Hematopoietic multipotent progenitor cell treated with erythropoietin and hydrocortisone succinate and interleukin-3 and kit ligand, for 8 days (in vitro differentiated cells): ENCODE measurements at regions not wholly inside any gene's neighbourhood (a gene's known extent, or its start where the extent isn't known, plus 50 kb on each side); places are given as distances from the start of the nearest gene placed in this dataset.
"Not testable (repeated sequence)": the region's sequence is repeated elsewhere in the genome, so short reads cannot be mapped to it uniquely, and the experiment has no call there.

ENCODE experiments used
- DNase-seq: peaks from one replicate; pipeline ENCODE4 v3.0.0-alpha.2; 2015

GRCh38 chr3:147333098-147333497 is 73.2 kb downstream of the ZIC4 start:
- DNase-seq: no peak

DNA sequence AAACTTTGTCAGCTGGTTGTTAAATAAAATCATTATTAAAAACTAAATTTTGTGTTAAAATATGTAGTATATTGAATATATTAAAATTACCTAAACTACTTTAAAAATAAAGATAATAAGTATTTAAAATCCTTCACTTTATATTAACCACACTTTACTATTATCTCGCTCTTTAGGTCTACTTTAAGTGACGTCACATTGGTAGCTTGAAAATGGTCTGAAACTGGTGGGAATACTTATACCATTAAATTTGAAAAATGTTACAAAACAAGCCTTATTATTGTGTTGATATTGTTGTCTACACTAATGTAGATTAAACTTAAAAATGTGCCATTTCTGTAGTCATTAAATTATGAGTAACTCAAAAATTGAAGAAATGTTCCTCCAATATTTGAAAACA is 77.6 kb downstream of the ZIC4 start:
- no peak for DNase-seq

GRCh38 chr3:147324356-147324755 is 82.0 kb downstream of the ZIC4 start:
- DNase-seq: no peak

DNA sequence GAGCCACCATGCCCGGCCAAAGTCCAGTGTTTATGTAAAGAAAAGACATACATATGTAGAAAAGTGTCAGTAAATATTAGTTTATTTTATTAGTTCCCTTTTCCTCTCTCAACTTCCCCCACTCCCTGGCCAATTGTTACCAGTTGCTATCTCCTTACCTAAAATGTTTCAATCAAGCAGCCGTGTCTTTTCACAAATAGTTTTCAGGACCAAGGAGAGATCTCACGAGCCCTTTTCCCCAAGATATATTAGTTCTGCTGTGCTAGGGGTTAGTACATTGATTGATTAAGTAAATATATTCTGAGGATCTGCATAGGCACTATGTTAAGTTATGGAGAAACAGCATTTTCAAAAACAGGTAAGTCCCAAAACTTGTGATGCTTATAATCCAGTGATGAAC is 87.4 kb downstream of the ZIC4 start:
- DNase-seq: no peak

DNA sequence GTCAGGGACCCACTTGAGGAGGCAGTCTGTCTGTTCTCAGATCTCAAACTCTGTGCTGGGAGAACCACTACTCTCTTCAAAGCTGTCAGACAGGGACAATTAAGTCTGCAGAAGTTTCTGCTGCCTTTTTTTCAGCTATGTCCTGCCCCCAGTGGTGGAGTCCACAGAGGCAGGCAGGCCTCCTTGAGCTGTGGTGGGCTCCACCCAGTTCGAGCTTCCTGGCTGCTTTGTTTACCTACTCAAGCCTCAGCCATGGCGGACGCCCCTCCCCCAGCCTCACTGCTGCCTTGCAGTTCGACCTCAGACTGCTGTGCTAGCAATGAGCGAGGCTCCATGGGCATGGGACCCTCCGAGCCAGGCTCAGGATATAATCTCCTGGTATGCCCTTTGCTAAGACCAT is 89.3 kb downstream of the ZIC4 start:
- DNase-seq: not testable (repeated sequence)

GRCh38 chr3:147313513-147313912 is 92.8 kb downstream of the ZIC4 start:
- no peak for DNase-seq

- DNase-seq: no peak
These were observed 93.5 kb downstream of the ZIC4 start for GRCh38 chr3:147312786-147313280.

- no peak for DNase-seq
These were observed 94.6 kb downstream of the ZIC4 start for GRCh38 chr3:147311716-147312115.

- DNase-seq: no peak
These were observed 100.7 kb downstream of the ZIC4 start for GRCh38 chr3:147305533-147306250.

- no peak for DNase-seq
These were observed 101.6 kb downstream of the ZIC4 start for GRCh38 chr3:147304756-147305155.

- DNase-seq: no peak
These were observed 104.6 kb downstream of the ZIC4 start for GRCh38 chr3:147301781-147302180.

DNA sequence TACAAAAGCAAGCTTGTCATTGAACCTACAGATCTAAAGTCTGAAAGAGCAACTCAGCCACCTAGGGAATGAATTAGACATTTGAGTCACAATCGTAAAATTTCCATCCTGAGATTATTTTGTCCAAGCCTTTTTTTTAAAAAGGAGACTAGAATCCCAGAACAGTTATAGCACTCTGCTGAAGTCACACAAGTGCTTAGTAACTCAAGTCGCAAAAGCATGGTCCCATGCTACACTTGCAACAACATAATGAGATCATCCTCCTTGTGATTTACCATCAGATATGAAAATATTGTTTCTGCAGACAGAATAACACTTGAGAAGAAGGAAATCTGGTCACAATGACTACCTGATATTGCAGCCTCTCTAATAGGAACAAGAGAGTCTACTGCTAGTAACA is 106.7 kb downstream of the ZIC4 start:
- no peak for DNase-seq

- DNase-seq: no peak
These were observed 107.8 kb downstream of the ZIC4 start for GRCh38 chr3:147298511-147298982.

DNA sequence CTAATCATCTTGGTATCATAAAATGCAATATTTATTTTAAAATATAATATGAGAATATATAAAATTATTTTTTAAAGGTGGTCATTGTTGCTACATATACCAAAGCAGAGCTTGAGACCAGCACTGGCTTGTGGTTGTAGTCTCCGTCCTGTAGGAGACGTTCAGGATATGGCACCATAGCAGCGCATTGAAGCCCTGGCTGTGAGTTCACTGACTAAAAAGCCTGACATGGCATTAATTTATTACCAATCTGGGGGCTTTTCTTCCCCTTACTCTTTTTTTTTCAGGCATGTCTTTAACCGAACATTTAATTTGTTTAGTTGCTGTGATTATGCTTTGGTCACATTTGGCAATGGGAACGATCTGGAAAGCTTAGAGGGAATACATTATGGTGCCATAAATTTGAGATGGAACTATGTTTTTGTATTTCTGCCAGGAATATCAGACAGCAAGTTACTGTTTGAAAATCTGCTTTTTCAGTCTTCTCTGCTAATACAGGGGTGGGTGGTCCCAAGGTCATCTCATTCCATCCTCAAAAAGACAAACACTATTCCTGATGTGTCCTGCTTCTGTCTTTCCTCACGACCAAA is 108.5 kb downstream of the ZIC4 start:
- DNase-seq: no peak

DNA sequence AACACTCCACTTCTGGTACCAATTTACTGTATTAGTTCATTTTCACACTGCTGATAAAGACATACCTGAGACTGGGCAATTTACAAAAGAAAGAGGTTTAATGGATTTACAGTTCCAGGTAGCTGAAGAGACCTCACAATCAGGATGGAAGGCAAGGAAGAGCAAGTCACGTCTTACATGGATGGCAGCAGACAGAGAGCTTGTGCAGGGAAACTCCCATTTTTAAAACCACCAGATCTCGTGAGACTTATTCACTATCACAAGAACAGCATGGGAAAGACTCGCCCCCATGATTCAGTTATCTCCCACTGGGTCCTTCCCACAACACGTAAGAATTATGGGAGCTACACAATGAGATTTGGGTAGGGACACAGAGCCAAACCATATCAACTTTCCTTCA is 119.0 kb downstream of the ZIC4 start:
- not testable (repeated sequence) for DNase-seq

DNA sequence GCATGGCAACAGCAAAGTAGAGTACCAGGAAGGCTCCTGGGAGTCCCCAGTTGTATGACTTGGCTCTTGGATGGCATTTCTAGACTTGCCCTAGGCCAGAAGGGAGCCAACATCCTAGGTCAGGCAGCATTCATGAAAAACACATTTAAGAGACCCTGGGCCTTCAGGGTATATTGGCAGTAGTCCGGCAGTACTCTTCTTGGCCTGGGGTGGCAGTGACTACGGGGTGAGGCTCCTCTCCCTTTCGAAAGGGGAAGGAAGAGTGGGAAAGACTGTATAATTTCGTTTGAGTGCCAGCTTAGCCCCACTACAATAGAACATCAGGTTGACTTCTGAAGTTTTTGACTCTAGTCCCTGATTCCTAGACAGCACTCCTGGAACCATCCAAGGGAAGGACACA is 136.4 kb downstream of the ZIC4 start:
- DNase-seq: no peak

DNA sequence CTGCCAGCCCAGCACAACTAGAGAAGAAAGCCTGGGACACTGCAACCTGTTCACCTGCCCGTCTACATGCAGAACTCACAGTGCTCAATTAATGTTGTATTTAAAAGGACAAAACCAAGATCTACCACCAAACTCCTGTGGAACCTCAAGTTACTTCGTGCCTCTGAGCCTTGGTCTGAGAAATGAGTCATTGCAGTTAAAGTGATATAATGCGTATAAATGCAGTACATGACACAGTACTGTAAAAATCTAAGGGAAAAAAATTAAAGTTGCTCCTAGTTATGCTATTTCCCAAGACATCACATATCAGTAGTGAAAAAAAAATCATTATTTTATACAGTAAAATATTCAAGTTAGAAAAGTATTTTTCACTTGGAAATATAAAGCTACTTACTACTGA is 138.9 kb downstream of the ZIC4 start:
- DNase-seq: no peak

- no peak for DNase-seq
These were observed 148.4 kb downstream of the ZIC4 start for GRCh38 chr3:147257944-147258343.

- DNase-seq: no peak
These were observed 149.6 kb downstream of the ZIC4 start for GRCh38 chr3:147256739-147257138.

GRCh38 chr3:147246906-147247305 is 159.4 kb downstream of the ZIC4 start:
- DNase-seq: no peak

- DNase-seq: not testable (repeated sequence)
These were observed 160.7 kb downstream of the ZIC4 start for GRCh38 chr3:147245638-147246037.

GRCh38 chr3:147245022-147245421 is 161.3 kb downstream of the ZIC4 start:
- not testable (repeated sequence) for DNase-seq

- DNase-seq: no peak
These were observed 161.9 kb downstream of the ZIC4 start for GRCh38 chr3:147244397-147244796.

GRCh38 chr3:147240581-147240980 is 165.8 kb downstream of the ZIC4 start:
- no peak for DNase-seq

DNA sequence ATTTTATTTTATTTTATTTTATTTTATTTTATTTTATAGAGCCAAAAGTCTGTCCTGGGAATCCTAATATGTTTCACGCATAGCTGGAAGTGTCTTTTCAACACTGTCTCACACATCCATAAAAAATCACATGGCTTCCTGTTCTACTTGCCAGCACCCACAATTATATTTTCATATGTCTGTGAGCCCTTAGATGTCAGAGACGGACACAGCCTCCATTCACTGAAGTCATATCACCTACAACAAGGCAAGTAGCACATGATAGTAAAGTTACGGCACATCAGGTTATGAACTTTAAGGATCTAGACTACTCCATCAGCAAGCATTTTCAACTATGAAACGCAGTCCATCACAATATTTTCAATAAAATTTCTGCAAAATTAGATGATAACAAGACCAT is 168.4 kb downstream of the ZIC4 start:
- no peak for DNase-seq
